HCT116 (cell line): ENCODE measurements at regions not wholly inside any gene's neighbourhood (a gene's known extent, or its start where the extent isn't known, plus 50 kb on each side); places are given as distances from the start of the nearest gene placed in this dataset.

Source experiments
- ATAC-seq: fragments of 200-7000 bp; cut with Tn5 transposase; 2 replicates; pipeline ENCODE4 v1.9.1; 2020; ENCODE audit warnings: mild to moderate bottlenecking, moderate library complexity
- BruUV-seq: library from RNA; stranded (reverse); fragments of 400-500 nt; replicated peaks from 2 replicates; lab custom pipeline; 2021; lab: Mats Ljungman, UMichigan
- CTCF ChIA-PET: fragments of 300-600 bp; sonication (Branson Sonifier 250); formaldehyde crosslinking; loops from one replicate; lab custom pipeline; 2021; ENCODE audit warnings: antibody characterized with exemption; lab: Charles Lee
- POLR2A ChIA-PET: fragments of 300-600, 350-600 bp; sonication (Branson Sonifier 250); formaldehyde crosslinking; loops from one replicate; lab custom pipeline; 2021; ENCODE audit warnings: antibody characterized with exemption; lab: Charles Lee
- RAD21 ChIA-PET, 2 experiments: fragments of 300-600 bp; sonication (Branson Sonifier 250); formaldehyde crosslinking; loops; one replicate each; lab custom pipeline; 2023; ENCODE audit warnings: low total read pairs in 2 of 2; ENCODE audit not compliant: uncharacterized antibody in 2 of 2, unreplicated experiment in 2 of 2, low non-redundant PET in 1 of 2; lab: Charles Lee
- DNase-seq: peaks from one replicate; pipeline ENCODE4 v3.0.0-alpha.2; 2010; ENCODE audit warnings: low read depth, low spot score
- H2AFZ ChIP-seq: fragments of 200-600 bp; shearing (Covaris generic), sonication (generic); 2 replicates; pipeline ENCODE4 v1.6.1; 2017; ENCODE audit warnings: low read depth, mixed run types, mixed read lengths, antibody characterized with exemption, low read length; ENCODE audit not compliant: poor library complexity, severe bottlenecking
- H3K27ac ChIP-seq: 2 replicates; pipeline ENCODE4 v1.5.1; 2012; ENCODE audit warnings: low read depth, low read length
- H3K27me3 ChIP-seq: fragments of 200-600 bp; sonication (generic); 2 replicates; pipeline ENCODE4 v1.6.1; 2016; ENCODE audit warnings: mixed run types, low read length, mixed read lengths; ENCODE audit not compliant: insufficient read depth
- H3K36me3 ChIP-seq, 2 experiments: fragments of 200-500 bp in 1 of 2; fragments of 200-600 bp in 1 of 2; sonication (Bioruptor generic) in 1 of 2; sonication (generic) in 1 of 2; 2 replicates each; pipeline versions ENCODE4 v1.5.1 to v1.6.1; 2014 to 2016; ENCODE audit warnings: low read length in 2 of 2, inconsistent platforms in 1 of 2, mixed read lengths in 1 of 2, mixed run types in 1 of 2; ENCODE audit not compliant: insufficient read depth in 2 of 2, control insufficient read depth in 1 of 2
- H3K4me1 ChIP-seq, 2 experiments: fragments of 200-600 bp in 1 of 2; sonication (generic) in 1 of 2; 2 replicates each; pipeline versions ENCODE4 v1.5.1 to v1.6.1; 2012 to 2017; ENCODE audit warnings: low read length in 2 of 2, inconsistent platforms in 1 of 2, mild to moderate bottlenecking in 1 of 2, mixed read lengths in 1 of 2, mixed run types in 1 of 2, moderate library complexity in 1 of 2; ENCODE audit not compliant: insufficient read depth in 2 of 2, control insufficient read depth in 1 of 2
- H3K4me2 ChIP-seq: fragments of 200-600 bp; sonication (generic); 2 replicates; pipeline ENCODE4 v1.6.1; 2017; ENCODE audit warnings: mixed run types, low read length, mixed read lengths
- H3K4me3 ChIP-seq, 2 experiments: fragments of 200-600 bp in 1 of 2; sonication (generic) in 1 of 2; replicated peaks in 1 of 2; 2 replicates each; pipeline ENCODE4 v1.5.1; 2011 to 2016; ENCODE audit warnings: low read length in 2 of 2, control low read depth in 1 of 2, low read depth in 1 of 2, mild to moderate bottlenecking in 1 of 2, mixed read lengths in 1 of 2, mixed run types in 1 of 2
- H3K79me2 ChIP-seq: fragments of 200-600 bp; sonication (generic); 2 replicates; pipeline ENCODE4 v1.6.1; 2017; ENCODE audit warnings: mild to moderate bottlenecking, mixed run types, low read length, moderate library complexity, mixed read lengths; ENCODE audit not compliant: insufficient read depth
- H3K9ac ChIP-seq: fragments of 200-600 bp; sonication (generic); 2 replicates; pipeline ENCODE4 v1.6.1; 2016; ENCODE audit warnings: low read length, mixed read lengths
- H3K9me2 ChIP-seq: fragments of 200-600 bp; sonication (generic), shearing (Covaris generic); 2 replicates; pipeline ENCODE4 v1.6.1; 2017; ENCODE audit warnings: mixed run types, mild to moderate bottlenecking, moderate library complexity; ENCODE audit not compliant: insufficient read depth
- H3K9me3 ChIP-seq, 2 experiments: fragments of 200-500 bp in 1 of 2; fragments of 200-600 bp in 1 of 2; sonication (Bioruptor generic) in 1 of 2; sonication (generic) in 1 of 2; 2 replicates each; pipeline ENCODE4 v1.6.1; 2014 to 2017; ENCODE audit warnings: low read length in 2 of 2, mixed read lengths in 2 of 2, inconsistent platforms in 1 of 2, low read depth in 1 of 2, mild to moderate bottlenecking in 1 of 2, mixed run types in 1 of 2, moderate library complexity in 1 of 2; ENCODE audit not compliant: control insufficient read depth in 1 of 2, insufficient read depth in 1 of 2
- H4K20me1 ChIP-seq: fragments of 200-600 bp; sonication (generic), shearing (Covaris generic); 2 replicates; pipeline ENCODE4 v1.6.1; 2017; ENCODE audit warnings: mixed run types, mild to moderate bottlenecking, moderate library complexity; ENCODE audit not compliant: insufficient read depth
- ATF3 ChIP-seq: IDR thresholded peaks from 2 replicates; pipeline ENCODE4 v1.6.1; 2012
- CBX3 ChIP-seq: IDR thresholded peaks from 2 replicates; pipeline ENCODE4 v1.6.1; 2012; ENCODE audit warnings: low read depth
- CEBPB ChIP-seq: IDR thresholded peaks from 2 replicates; pipeline ENCODE4 v1.6.1; 2012; ENCODE audit warnings: low read depth
- CTCF ChIP-seq, 3 experiments: fragments of 200-600 bp in 1 of 3; sonication (generic) in 1 of 3; IDR thresholded peaks in 2 of 3; conservative IDR thresholded peaks in 1 of 3; 2 replicates each; pipeline ENCODE4 v1.5.1; 2012 to 2017; ENCODE audit warnings: low read depth in 2 of 3, low read length in 2 of 3, antibody characterized with exemption in 1 of 3, borderline replicate concordance in 1 of 3, control low read depth in 1 of 3, mild to moderate bottlenecking in 1 of 3, mixed read lengths in 1 of 3, mixed run types in 1 of 3, moderate library complexity in 1 of 3; ENCODE audit not compliant: insufficient read depth in 1 of 3
- EGR1 ChIP-seq: IDR thresholded peaks from 2 replicates; pipeline ENCODE4 v1.6.1; 2012; ENCODE audit warnings: low read depth
- EZH2phosphoT487 ChIP-seq: fragments of 200-600 bp; IDR thresholded peaks from 2 replicates; pipeline ENCODE4 v1.6.1; 2018; ENCODE audit warnings: antibody characterized with exemption, borderline replicate concordance
- JUND ChIP-seq: IDR thresholded peaks from 2 replicates; pipeline ENCODE4 v1.6.1; 2012
- MAX ChIP-seq: IDR thresholded peaks from 2 replicates; pipeline ENCODE4 v1.6.1; 2012
- POLR2AphosphoS5 ChIP-seq: IDR thresholded peaks from 2 replicates; pipeline ENCODE4 v1.6.1; 2011; ENCODE audit warnings: mild to moderate bottlenecking, low read depth, low read length, moderate library complexity
- REST ChIP-seq: IDR thresholded peaks from 2 replicates; pipeline ENCODE4 v1.6.1; 2012; ENCODE audit warnings: low read depth
- SP1 ChIP-seq: IDR thresholded peaks from 2 replicates; pipeline ENCODE4 v1.6.1; 2012; ENCODE audit warnings: low read depth
- YY1 ChIP-seq: IDR thresholded peaks from 2 replicates; pipeline ENCODE4 v1.6.1; 2011; ENCODE audit warnings: low read length, low read depth, moderate library complexity, mild to moderate bottlenecking; ENCODE audit not compliant: insufficient replicate concordance; ENCODE audit errors: extremely low read depth
- ZBTB33 ChIP-seq: IDR thresholded peaks from 2 replicates; pipeline ENCODE4 v1.6.1; 2011; ENCODE audit warnings: mild to moderate bottlenecking, low read length, moderate library complexity; ENCODE audit not compliant: insufficient replicate concordance; ENCODE audit errors: extremely low read depth
- ZFX ChIP-seq: fragments of 450-650 bp; IDR thresholded peaks from 2 replicates; pipeline ENCODE4 v1.6.1; 2017
- intact Hi-C: fragments of 100-400 bp; cut with micrococcal nuclease; formaldehyde crosslinking; loops from 2 replicates; pipeline ENCODE4 v1.10.0; 2022

- no TSS peak for BruUV-seq
- H3K4me2 ChIP-seq, result no peak overlapping the region
- no peaks in the 10 kb centered on the region for H3K9me3 ChIP-seq
- ChIA-PET POLR2A (no interaction called here), CTCF (no interaction called here), RAD21 (no interaction called here)
- DNase-seq (no peak), ATAC-seq (no peak)
- H3K9ac ChIP-seq, result no peak overlapping the region
- no peaks in the 10 kb centered on the region for H3K36me3 ChIP-seq
- no peak overlapping the region for H3K4me3 ChIP-seq
- H2AFZ ChIP-seq, result no peak overlapping the region
- no peaks in the 10 kb centered on the region for H4K20me1 ChIP-seq
- H3K27me3 ChIP-seq, result peaks cover 34% of the 10 kb centered on the region
- no peak overlapping the region for H3K27ac ChIP-seq
- H3K9me2 ChIP-seq, result no peaks in the 10 kb centered on the region
- intact Hi-C loops, result no loop called here
- H3K79me2 ChIP-seq, result no peaks in the 10 kb centered on the region
- TF ChIP-seq ZBTB33 (no peak), JUND (no peak), MAX (no peak), EGR1 (no peak), ZFX (no peak), POLR2AphosphoS5 (no peak), CBX3 (no peak), SP1 (no peak), EZH2phosphoT487 (no peak), YY1 (no peak), REST (no peak), ATF3 (no peak), CEBPB (no peak), CTCF (IDR thresholded peaks at IDR 0.05 in 2 of 3, conservative IDR thresholded peaks at IDR 0.05 in 1 of 3; ENCODE audit: borderline replicate concordance in 1 of 3, insufficient read depth in 1 of 3, low read depth in 2 of 3, low read length in 2 of 3) (no peak)
- no peaks in the 10 kb centered on the region for H3K4me1 ChIP-seq
Measured at GRCh38 chr5:62199792-62200716, 106.0 kb upstream of the KIF2A start.
